Panc1 (cell line): ENCODE measurements at regions not wholly inside any gene's neighbourhood (a gene's known extent, or its start where the extent isn't known, plus 50 kb on each side); places are given as distances from the start of the nearest gene placed in this dataset.

Source experiments
- CTCF ChIP-seq: fragments of 450-650 bp; IDR thresholded peaks from 2 replicates; pipeline ENCODE4 v1.5.1; 2017; ENCODE audit warnings: mild to moderate bottlenecking
- POLR2AphosphoS5 ChIP-seq: IDR thresholded peaks from 2 replicates; pipeline ENCODE4 v1.6.1; 2012; ENCODE audit warnings: mild to moderate bottlenecking, low read depth, low read length, moderate library complexity
- TCF7L2 ChIP-seq: IDR thresholded peaks from 2 replicates; pipeline ENCODE4 v1.6.1; 2011; ENCODE audit warnings: mild to moderate bottlenecking, low read depth, low read length, inconsistent platforms

- no peak for TF ChIP-seq CTCF
- no peak for TF ChIP-seq POLR2AphosphoS5
- no peak for TF ChIP-seq TCF7L2
Measured at GRCh38 chr15:96670389-96670788, 339.9 kb downstream of the NR2F2 start.
